ENCODE measurements at regions not wholly inside any gene's neighbourhood (a gene's known extent, or its start where the extent isn't known, plus 50 kb on each side); places are given as distances from the start of the nearest gene placed in this dataset.

DNA sequence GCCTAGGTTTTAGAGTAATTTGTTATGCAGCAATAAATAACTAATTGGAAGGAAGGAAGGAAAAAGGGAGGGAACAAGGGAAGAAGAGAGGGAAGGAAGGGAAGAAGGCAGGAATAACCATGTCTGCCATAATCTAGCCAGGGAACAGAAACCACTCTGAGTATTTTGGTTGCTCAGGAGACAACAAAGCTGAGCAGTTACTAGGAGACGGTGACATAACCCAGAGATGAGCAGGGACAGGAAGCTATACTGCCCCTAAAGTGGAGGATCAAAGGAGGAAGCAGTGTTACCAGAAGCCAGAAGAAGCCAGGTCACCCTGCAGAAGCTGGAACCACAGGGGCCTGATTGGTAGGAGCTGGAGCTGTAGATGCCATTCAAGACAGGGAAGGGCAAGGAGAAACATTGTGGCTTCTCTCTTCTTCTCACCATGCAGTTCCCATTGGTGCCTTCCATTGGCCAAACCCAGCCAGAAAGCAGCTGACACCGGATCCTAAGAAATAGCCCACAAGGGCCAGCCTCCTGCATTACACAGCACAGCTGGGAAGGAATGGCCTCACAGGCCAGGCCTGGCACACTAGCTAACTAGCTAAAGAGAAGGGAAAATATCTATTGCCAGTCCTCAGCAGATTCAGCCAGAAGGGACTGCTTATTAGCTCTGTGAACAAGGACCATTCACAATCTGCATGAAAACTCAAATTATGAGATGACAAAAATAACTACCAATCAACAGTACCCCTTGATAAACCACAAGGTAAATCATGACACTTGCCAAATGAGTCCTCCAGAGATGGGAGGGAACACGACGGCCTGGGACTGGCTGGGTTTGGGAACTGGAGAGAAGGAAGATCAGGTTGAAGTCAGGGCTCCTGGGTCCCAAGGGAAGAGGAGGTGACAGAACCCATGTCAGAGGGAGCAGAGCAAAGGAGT is 184.5 kb upstream of the NFE2L3 start:
- Histone ChIP-seq H3K4me2 (no peak overlapping the region), H3K4me3 (no peak overlapping the region), H3K27ac (no peak overlapping the region), H3K4me1 (no peaks in the 10 kb centered on the region), H3K9me3 (no peaks in the 10 kb centered on the region)
- WGBS (ENCODE audit: missing lambda C conversion rate) = 18% methylated on average over 4 of the region's 4 CpGs
- FAIRE-seq = no peak
- POLR2A ChIA-PET = no interaction called here
- CTCF ChIA-PET = interaction anchor here (1.5 kb wide), 1 partner anchor 75 kb away, joined by 5 read pairs; no protein-coding TSS in a partner anchor
- ATAC-seq = no peak
- DNase-seq (ENCODE audit: low read depth in 1 of 2, low spot score in 1 of 2) = no peak
- TF ChIP-seq GATA3 (IDR thresholded peaks at IDR 0.05; ENCODE audit: borderline replicate concordance) (no peak), TFCP2L1 (CRISPR knock-in tag; IDR thresholded peaks at IDR 0.05) (no peak), CEBPB (IDR thresholded peaks at IDR 0.05) (no peak), ZFP36 (IDR thresholded peaks at IDR 0.05; ENCODE audit: borderline replicate concordance, partially characterized antibody) (no peak), RAD21 (conservative IDR thresholded peaks at IDR 0.05 in 1 of 2, IDR thresholded peaks at IDR 0.05 in 1 of 2) (no peak), ZNF302 (CRISPR knock-in tag; IDR thresholded peaks at IDR 0.05) (no peak), RCOR1 (IDR thresholded peaks at IDR 0.05; ENCODE audit: low read depth, low read length) (no peak), EHF (CRISPR knock-in tag; IDR thresholded peaks at IDR 0.05) (no peak), POLR2A (IDR thresholded peaks at IDR 0.05; ENCODE audit: low read length) (no peak), NFE2L2 (conservative IDR thresholded peaks at IDR 0.05; ENCODE audit: low read length) (no peak), HEYL (CRISPR knock-in tag; IDR thresholded peaks at IDR 0.05) (no peak), KDM5A (IDR thresholded peaks at IDR 0.05) (no peak), SMC3 (IDR thresholded peaks at IDR 0.05) (no peak), ESRRA (IDR thresholded peaks at IDR 0.05; ENCODE audit: borderline replicate concordance, low read length) (no peak), CBX2 (IDR thresholded peaks at IDR 0.05; ENCODE audit: borderline replicate concordance, low read depth) (no peak), CBX8 (IDR thresholded peaks at IDR 0.05) (no peak)
- TF ChIP-seq, protein P1, sequence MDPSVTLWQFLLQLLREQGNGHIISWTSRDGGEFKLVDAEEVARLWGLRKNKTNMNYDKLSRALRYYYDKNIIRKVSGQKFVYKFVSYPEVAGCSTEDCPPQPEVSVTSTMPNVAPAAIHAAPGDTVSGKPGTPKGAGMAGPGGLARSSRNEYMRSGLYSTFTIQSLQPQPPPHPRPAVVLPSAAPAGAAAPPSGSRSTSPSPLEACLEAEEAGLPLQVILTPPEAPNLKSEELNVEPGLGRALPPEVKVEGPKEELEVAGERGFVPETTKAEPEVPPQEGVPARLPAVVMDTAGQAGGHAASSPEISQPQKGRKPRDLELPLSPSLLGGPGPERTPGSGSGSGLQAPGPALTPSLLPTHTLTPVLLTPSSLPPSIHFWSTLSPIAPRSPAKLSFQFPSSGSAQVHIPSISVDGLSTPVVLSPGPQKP (IDR thresholded peaks at IDR 0.05; ENCODE audit: low read depth, low read length) = no peak
- TF ChIP-seq, protein P2, sequence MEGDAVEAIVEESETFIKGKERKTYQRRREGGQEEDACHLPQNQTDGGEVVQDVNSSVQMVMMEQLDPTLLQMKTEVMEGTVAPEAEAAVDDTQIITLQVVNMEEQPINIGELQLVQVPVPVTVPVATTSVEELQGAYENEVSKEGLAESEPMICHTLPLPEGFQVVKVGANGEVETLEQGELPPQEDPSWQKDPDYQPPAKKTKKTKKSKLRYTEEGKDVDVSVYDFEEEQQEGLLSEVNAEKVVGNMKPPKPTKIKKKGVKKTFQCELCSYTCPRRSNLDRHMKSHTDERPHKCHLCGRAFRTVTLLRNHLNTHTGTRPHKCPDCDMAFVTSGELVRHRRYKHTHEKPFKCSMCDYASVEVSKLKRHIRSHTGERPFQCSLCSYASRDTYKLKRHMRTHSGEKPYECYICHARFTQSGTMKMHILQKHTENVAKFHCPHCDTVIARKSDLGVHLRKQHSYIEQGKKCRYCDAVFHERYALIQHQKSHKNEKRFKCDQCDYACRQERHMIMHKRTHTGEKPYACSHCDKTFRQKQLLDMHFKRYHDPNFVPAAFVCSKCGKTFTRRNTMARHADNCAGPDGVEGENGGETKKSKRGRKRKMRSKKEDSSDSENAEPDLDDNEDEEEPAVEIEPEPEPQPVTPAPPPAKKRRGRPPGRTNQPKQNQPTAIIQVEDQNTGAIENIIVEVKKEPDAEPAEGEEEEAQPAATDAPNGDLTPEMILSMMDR (IDR thresholded peaks at IDR 0.05) = no peak

DNA sequence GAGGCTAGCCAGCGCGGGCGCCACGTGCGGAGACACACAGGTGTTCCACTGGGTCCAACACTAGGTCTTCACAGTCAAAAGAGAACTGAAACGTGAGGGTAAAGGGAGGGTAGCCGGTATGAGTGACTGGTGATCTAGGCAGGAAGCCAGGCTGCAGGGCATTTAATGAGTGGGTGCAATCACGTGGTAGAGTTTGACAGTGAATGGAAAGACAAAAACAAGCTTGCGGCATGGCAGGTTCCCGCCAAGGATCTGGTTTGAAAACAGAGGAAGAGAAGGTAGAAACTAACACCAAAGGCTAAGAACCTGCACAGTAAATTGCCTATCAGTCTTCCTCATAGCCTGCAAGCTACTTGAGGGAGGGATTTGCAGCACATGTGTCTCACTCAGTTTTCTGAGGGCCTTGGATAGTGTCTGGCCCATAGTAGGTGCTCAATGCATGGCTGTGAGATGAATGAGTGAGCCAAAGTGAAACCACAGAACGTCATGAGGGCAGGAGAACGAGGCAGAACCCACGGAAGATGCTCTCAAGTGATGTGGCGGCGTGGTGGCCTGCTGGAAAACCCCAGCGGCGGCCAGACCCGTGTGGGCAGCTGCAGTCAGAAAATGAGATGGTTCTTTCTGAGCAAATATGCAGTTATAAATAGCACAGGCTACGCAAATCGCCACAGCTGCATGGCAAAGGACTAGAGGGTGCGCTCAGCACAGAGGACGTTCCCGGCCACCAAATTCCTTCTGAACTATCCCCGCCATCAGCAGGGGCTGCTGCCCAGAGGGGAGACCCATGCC is 183.6 kb upstream of the NFE2L3 start:
- H3K27ac ChIP-seq = no peak overlapping the region
- ChIA-PET CTCF (interaction anchor here (1.5 kb wide), 1 partner anchor 76 kb away, joined by 5 read pairs; no protein-coding TSS in a partner anchor), POLR2A (no interaction called here)
- TF ChIP-seq, protein P3, sequence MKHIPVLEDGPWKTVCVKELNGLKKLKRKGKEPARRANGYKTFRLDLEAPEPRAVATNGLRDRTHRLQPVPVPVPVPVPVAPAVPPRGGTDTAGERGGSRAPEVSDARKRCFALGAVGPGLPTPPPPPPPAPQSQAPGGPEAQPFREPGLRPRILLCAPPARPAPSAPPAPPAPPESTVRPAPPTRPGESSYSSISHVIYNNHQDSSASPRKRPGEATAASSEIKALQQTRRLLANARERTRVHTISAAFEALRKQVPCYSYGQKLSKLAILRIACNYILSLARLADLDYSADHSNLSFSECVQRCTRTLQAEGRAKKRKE (CRISPR knock-in tag; IDR thresholded peaks at IDR 0.05; ENCODE audit: low read depth) = no peak
- TF ChIP-seq, protein P4, sequence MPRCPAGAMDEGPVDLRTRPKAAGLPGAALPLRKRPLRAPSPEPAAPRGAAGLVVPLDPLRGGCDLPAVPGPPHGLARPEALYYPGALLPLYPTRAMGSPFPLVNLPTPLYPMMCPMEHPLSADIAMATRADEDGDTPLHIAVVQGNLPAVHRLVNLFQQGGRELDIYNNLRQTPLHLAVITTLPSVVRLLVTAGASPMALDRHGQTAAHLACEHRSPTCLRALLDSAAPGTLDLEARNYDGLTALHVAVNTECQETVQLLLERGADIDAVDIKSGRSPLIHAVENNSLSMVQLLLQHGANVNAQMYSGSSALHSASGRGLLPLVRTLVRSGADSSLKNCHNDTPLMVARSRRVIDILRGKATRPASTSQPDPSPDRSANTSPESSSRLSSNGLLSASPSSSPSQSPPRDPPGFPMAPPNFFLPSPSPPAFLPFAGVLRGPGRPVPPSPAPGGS (IDR thresholded peaks at IDR 0.05) = no peak
- TF ChIP-seq, protein P5, sequence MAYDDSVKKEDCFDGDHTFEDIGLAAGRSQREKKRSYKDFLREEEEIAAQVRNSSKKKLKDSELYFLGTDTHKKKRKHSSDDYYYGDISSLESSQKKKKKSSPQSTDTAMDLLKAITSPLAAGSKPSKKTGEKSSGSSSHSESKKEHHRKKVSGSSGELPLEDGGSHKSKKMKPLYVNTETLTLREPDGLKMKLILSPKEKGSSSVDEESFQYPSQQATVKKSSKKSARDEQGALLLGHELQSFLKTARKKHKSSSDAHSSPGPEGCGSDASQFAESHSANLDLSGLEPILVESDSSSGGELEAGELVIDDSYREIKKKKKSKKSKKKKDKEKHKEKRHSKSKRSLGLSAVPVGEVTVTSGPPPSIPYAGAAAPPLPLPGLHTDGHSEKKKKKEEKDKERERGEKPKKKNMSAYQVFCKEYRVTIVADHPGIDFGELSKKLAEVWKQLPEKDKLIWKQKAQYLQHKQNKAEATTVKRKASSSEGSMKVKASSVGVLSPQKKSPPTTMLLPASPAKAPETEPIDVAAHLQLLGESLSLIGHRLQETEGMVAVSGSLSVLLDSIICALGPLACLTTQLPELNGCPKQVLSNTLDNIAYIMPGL (CRISPR knock-in tag; IDR thresholded peaks at IDR 0.05; ENCODE audit: borderline replicate concordance) = no peak
- TF ChIP-seq ZSCAN20 (CRISPR knock-in tag; IDR thresholded peaks at IDR 0.05) = no peak
- no peak for TF ChIP-seq CHD2 (IDR thresholded peaks at IDR 0.05; ENCODE audit: low read length, partially characterized antibody)
- no peak for TF ChIP-seq CHD4 (IDR thresholded peaks at IDR 0.05; ENCODE audit: borderline replicate concordance)
- TF ChIP-seq TFCP2L1 (CRISPR knock-in tag; IDR thresholded peaks at IDR 0.05) = no peak
- no peak for TF ChIP-seq TP53 (CRISPR knock-in tag; IDR thresholded peaks at IDR 0.05)
- TF ChIP-seq, protein P6, sequence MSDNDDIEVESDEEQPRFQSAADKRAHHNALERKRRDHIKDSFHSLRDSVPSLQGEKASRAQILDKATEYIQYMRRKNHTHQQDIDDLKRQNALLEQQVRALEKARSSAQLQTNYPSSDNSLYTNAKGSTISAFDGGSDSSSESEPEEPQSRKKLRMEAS (IDR thresholded peaks at IDR 0.05) = no peak
- no peak for TF ChIP-seq SREBF2 (IDR thresholded peaks at IDR 0.05)
- H3K4me3 ChIP-seq = no peak overlapping the region
- no peaks in the 10 kb centered on the region for H3K9me3 ChIP-seq
- ATAC-seq (no peak), FAIRE-seq (no peak), DNase-seq (ENCODE audit: low read depth in 1 of 2, low spot score in 1 of 2) (no peak)
- 37% methylated on average over 24 of the region's 24 CpGs for WGBS (ENCODE audit: missing lambda C conversion rate)
- H3K4me1 ChIP-seq = no peaks in the 10 kb centered on the region
- H3K4me2 ChIP-seq = no peak overlapping the region; the same call in 2 of the 3 replicates

Data from A549 (cell line).